T-helper 2 cell treated with Interferon-gamma antibody and Interleukin-4, amounts not matched to agents 5 μg/mL and 100 μg/mL, for 36 hours (primary cell): ENCODE measurements at regions not wholly inside any gene's neighbourhood (a gene's known extent, or its start where the extent isn't known, plus 50 kb on each side); places are given as distances from the start of the nearest gene placed in this dataset.
"Not testable (repeated sequence)": the region's sequence is repeated elsewhere in the genome, so short reads cannot be mapped to it uniquely, and the experiment has no call there.

ENCODE experiments used
- DNase-seq: peaks from one replicate; pipeline ENCODE4 v3.0.0; 2021; ENCODE audit warnings: low spot score
- H3K27ac Mint-ChIP-seq: one replicate; pipeline ENCODE4 v1.8.0; 2021; ENCODE audit warnings: mild to moderate bottlenecking, mixed read lengths
- H3K27me3 Mint-ChIP-seq: one replicate; pipeline ENCODE4 v1.8.0; 2021; ENCODE audit warnings: low read depth, mixed read lengths
- H3K36me3 Mint-ChIP-seq: one replicate; pipeline ENCODE4 v1.8.0; 2021; ENCODE audit warnings: low read depth, mixed read lengths
- H3K4me1 Mint-ChIP-seq: one replicate; pipeline ENCODE4 v1.8.0; 2021; ENCODE audit warnings: low read depth, mixed read lengths
- H3K4me3 Mint-ChIP-seq: one replicate; pipeline ENCODE4 v1.8.0; 2022; ENCODE audit warnings: mild to moderate bottlenecking, moderate library complexity, mixed read lengths
- H3K9me3 Mint-ChIP-seq: one replicate; pipeline ENCODE4 v1.8.0; 2021; ENCODE audit warnings: mixed read lengths

- H3K36me3 Mint-ChIP-seq = no peaks in the 10 kb centered on the region
- no peaks in the 10 kb centered on the region for H3K9me3 Mint-ChIP-seq
- no peak overlapping the region for H3K4me3 Mint-ChIP-seq
- DNase-seq = no peak
- H3K27me3 Mint-ChIP-seq = no peaks in the 10 kb centered on the region
- H3K27ac Mint-ChIP-seq = no peak overlapping the region
- no peaks in the 10 kb centered on the region for H3K4me1 Mint-ChIP-seq
These were observed 82.2 kb upstream of the BRD7 start for GRCh38 chr16:50450957-50451356.

GRCh38 chr16:50449800-50450199 lies 81.0 kb upstream of the BRD7 start:
- no peaks in the 10 kb centered on the region for H3K36me3 Mint-ChIP-seq
- H3K27me3 Mint-ChIP-seq = no peaks in the 10 kb centered on the region
- no peaks in the 10 kb centered on the region for H3K9me3 Mint-ChIP-seq
- H3K4me3 Mint-ChIP-seq = no peak overlapping the region
- no peak overlapping the region for H3K27ac Mint-ChIP-seq
- DNase-seq = no peak
- H3K4me1 Mint-ChIP-seq = no peaks in the 10 kb centered on the region

GRCh38 chr16:50448981-50449380 lies 80.2 kb upstream of the BRD7 start:
- Mint-ChIP-seq H3K4me3 (no peak overlapping the region), H3K9me3 (no peaks in the 10 kb centered on the region), H3K4me1 (no peaks in the 10 kb centered on the region), H3K27ac (no peak overlapping the region), H3K27me3 (no peaks in the 10 kb centered on the region), H3K36me3 (no peaks in the 10 kb centered on the region)
- no peak for DNase-seq

- Mint-ChIP-seq H3K36me3 (no peaks in the 10 kb centered on the region), H3K27me3 (no peaks in the 10 kb centered on the region), H3K4me1 (no peaks in the 10 kb centered on the region), H3K4me3 (no peak overlapping the region), H3K9me3 (no peaks in the 10 kb centered on the region), H3K27ac (no peak overlapping the region)
- no peak for DNase-seq
These were observed 79.7 kb upstream of the BRD7 start for GRCh38 chr16:50448522-50448921.

- H3K4me1 Mint-ChIP-seq, H3K27ac Mint-ChIP-seq, H3K36me3 Mint-ChIP-seq, DNase-seq, H3K9me3 Mint-ChIP-seq, H3K4me3 Mint-ChIP-seq, H3K27me3 Mint-ChIP-seq: not testable (repeated sequence)
These were observed 78.6 kb upstream of the BRD7 start for GRCh38 chr16:50447386-50447785.

GRCh38 chr16:50446861-50447260 lies 78.1 kb upstream of the BRD7 start:
- Mint-ChIP-seq H3K9me3 (peaks cover 7% of the 10 kb centered on the region), H3K36me3 (no peaks in the 10 kb centered on the region), H3K27ac (no peak overlapping the region), H3K4me3 (no peak overlapping the region), H3K27me3 (no peaks in the 10 kb centered on the region), H3K4me1 (no peaks in the 10 kb centered on the region)
- DNase-seq = no peak

GRCh38 chr16:50445621-50446555 lies 77.1 kb upstream of the BRD7 start:
- Mint-ChIP-seq H3K27ac (no peak overlapping the region), H3K9me3 (peaks cover 8% of the 10 kb centered on the region), H3K4me3 (no peak overlapping the region), H3K27me3 (no peaks in the 10 kb centered on the region), H3K36me3 (no peaks in the 10 kb centered on the region), H3K4me1 (no peaks in the 10 kb centered on the region)
- no peak for DNase-seq

- no peak for DNase-seq
- H3K4me1 Mint-ChIP-seq = no peaks in the 10 kb centered on the region
- H3K9me3 Mint-ChIP-seq = peaks cover 17% of the 10 kb centered on the region
- H3K36me3 Mint-ChIP-seq = peaks cover 2% of the 10 kb centered on the region
- no peak overlapping the region for H3K4me3 Mint-ChIP-seq
- H3K27ac Mint-ChIP-seq = no peak overlapping the region
- no peaks in the 10 kb centered on the region for H3K27me3 Mint-ChIP-seq
These were observed 75.7 kb upstream of the BRD7 start for GRCh38 chr16:50444526-50444925.

GRCh38 chr16:50442221-50442620 lies 73.4 kb upstream of the BRD7 start:
- no peaks in the 10 kb centered on the region for H3K4me1 Mint-ChIP-seq
- no peak overlapping the region for H3K4me3 Mint-ChIP-seq
- peaks cover 2% of the 10 kb centered on the region for H3K36me3 Mint-ChIP-seq
- H3K9me3 Mint-ChIP-seq = peaks cover 23% of the 10 kb centered on the region
- H3K27me3 Mint-ChIP-seq = no peaks in the 10 kb centered on the region
- no peak overlapping the region for H3K27ac Mint-ChIP-seq
- DNase-seq = no peak

GRCh38 chr16:50441486-50442157 lies 72.8 kb upstream of the BRD7 start:
- no peak overlapping the region for H3K27ac Mint-ChIP-seq
- no peaks in the 10 kb centered on the region for H3K27me3 Mint-ChIP-seq
- H3K4me3 Mint-ChIP-seq = no peak overlapping the region
- no peaks in the 10 kb centered on the region for H3K4me1 Mint-ChIP-seq
- DNase-seq = no peak
- H3K36me3 Mint-ChIP-seq = peaks cover 2% of the 10 kb centered on the region
- peaks cover 23% of the 10 kb centered on the region for H3K9me3 Mint-ChIP-seq

- Mint-ChIP-seq H3K4me3 (no peak overlapping the region), H3K36me3 (peaks cover 2% of the 10 kb centered on the region), H3K27me3 (no peaks in the 10 kb centered on the region), H3K9me3 (peaks cover 23% of the 10 kb centered on the region), H3K27ac (no peak overlapping the region), H3K4me1 (no peaks in the 10 kb centered on the region)
- DNase-seq = no peak
These were observed 72.2 kb upstream of the BRD7 start for GRCh38 chr16:50440991-50441390.

- H3K4me1 Mint-ChIP-seq = no peaks in the 10 kb centered on the region
- H3K27me3 Mint-ChIP-seq = no peaks in the 10 kb centered on the region
- peaks cover 2% of the 10 kb centered on the region for H3K36me3 Mint-ChIP-seq
- no peak overlapping the region for H3K4me3 Mint-ChIP-seq
- H3K9me3 Mint-ChIP-seq = peaks cover 23% of the 10 kb centered on the region
- DNase-seq = no peak
- no peak overlapping the region for H3K27ac Mint-ChIP-seq
These were observed 71.7 kb upstream of the BRD7 start for GRCh38 chr16:50440531-50440930.

GRCh38 chr16:50437769-50438437 lies 69.1 kb upstream of the BRD7 start:
- Mint-ChIP-seq H3K27ac (no peak overlapping the region), H3K4me3 (no peak overlapping the region), H3K36me3 (peaks cover 2% of the 10 kb centered on the region), H3K27me3 (peaks cover 10% of the 10 kb centered on the region), H3K9me3 (peaks cover 23% of the 10 kb centered on the region), H3K4me1 (no peaks in the 10 kb centered on the region)
- no peak for DNase-seq

- DNase-seq = no peak
- Mint-ChIP-seq H3K36me3 (peaks cover 2% of the 10 kb centered on the region), H3K4me3 (no peak overlapping the region), H3K27ac (no peak overlapping the region), H3K9me3 (peaks cover 15% of the 10 kb centered on the region), H3K27me3 (peaks cover 14% of the 10 kb centered on the region), H3K4me1 (no peaks in the 10 kb centered on the region)
These were observed 67.5 kb upstream of the BRD7 start for GRCh38 chr16:50436271-50436670.
